ENCODE measurements at regions not wholly inside any gene's neighbourhood (a gene's known extent, or its start where the extent isn't known, plus 50 kb on each side); places are given as distances from the start of the nearest gene placed in this dataset.

- TF ChIP-seq CTCF (IDR thresholded peaks at IDR 0.05) (no peak), POLR2A (IDR thresholded peaks at IDR 0.05) (no peak)
These were observed 795.5 kb upstream of the PCDH9 start for GRCh38 chr13:68025604-68026003.

Data from heart left ventricle (tissue), 13 donors.